GM19099 (cell line): ENCODE measurements at regions not wholly inside any gene's neighbourhood (a gene's known extent, or its start where the extent isn't known, plus 50 kb on each side); places are given as distances from the start of the nearest gene placed in this dataset.

Experiments
- POLR2A ChIP-seq: IDR thresholded peaks from 3 replicates; pipeline ENCODE4 v1.6.1; 2011; ENCODE audit warnings: low read depth; ENCODE audit not compliant: insufficient read length; ENCODE audit errors: extremely low read depth

DNA sequence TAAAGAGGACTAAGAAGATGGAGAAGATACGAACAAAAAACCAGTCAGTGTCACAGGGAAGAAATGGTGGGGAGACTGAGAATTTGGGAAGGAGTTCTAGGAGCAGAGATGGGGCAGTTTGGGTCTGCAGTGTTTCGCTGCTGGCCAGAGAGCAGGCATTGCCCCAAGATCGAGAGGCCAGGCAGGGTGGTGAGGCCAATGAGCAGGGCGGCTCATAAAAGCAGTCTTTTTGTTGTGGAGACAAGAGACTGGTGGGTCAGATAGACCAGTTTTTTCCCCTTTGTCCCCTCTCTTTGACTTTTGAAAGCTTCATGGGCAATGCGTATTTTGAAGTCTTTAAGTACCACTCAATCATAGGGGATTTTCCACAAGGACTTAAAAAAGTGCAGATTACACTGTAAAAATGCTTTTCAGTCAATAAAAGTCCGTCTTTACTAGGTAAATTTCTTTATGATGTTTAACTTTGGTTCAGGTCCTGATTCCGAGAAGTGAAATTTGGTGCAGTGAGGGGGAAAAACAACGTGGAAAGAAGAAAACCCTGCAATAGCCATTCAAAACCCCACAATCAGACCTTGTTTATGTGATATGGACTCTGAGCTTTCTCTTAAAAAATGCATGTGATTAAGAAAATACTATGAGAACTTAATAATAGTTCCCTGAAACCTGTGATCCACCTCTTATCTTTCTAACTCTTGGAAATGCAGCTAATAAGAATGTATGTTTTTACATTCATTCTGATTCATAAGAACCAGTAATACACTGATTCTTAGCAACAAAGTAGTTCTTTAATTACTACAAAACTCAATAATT is 338.9 kb downstream of the KLF5 start:
- no peak for TF ChIP-seq POLR2A

DNA sequence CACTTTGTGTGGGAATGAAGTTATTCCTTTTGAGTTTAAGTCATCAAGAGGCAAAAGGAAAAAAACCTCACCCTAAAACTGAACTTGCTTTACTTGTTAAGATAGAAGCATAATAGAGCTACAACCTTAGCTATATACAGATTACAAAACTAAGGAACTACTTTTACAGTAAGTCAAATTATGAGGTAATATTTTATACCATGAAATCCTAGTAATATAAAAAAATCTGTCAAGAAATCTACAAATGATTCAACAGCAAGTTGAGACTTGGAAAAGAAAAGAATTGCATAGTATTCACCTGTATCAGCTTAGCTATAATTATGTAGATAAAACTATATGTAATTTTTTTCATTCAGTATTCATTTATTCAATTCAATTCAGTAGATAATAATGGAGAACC is 335.3 kb downstream of the KLF5 start:
- TF ChIP-seq POLR2A, result no peak

DNA sequence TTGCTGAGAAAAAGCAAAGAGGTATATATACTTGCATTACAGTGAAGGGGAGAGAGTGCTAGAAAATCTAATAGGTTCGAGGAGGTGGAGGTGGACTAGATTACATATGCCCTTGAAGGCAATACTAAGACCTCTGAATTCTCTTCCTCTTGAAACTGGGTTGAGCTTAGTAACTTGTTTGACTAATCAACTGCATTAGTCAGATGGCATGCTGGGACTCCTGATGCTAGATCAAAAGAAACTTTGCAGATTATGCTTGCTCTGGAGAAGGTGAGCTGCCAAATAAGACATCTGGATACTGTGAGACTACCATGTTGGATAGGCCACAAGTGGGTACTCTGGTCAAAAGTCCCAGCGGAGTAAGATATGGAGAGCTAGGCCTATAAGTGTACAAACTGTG is 331.3 kb downstream of the KLF5 start:
- TF ChIP-seq POLR2A, result no peak

DNA sequence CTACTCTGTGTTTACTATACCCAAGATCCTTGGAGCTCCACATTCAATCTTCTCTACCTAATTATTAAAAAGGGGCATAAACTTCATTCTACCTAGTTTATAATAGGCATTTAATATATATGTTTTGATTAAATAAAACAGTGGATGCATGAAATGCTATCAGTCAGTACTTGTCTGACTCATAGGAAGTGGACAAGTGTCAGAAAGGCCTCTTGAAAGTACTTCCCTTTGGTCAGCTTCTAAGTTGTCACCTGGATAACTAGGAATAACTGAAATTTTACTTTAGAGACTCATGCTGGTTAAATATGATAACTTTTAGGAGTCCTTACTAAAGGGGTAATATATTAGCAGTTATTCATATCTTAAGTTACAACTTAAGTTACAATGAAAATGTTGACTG is 329.8 kb downstream of the KLF5 start:
- TF ChIP-seq POLR2A, result no peak

DNA sequence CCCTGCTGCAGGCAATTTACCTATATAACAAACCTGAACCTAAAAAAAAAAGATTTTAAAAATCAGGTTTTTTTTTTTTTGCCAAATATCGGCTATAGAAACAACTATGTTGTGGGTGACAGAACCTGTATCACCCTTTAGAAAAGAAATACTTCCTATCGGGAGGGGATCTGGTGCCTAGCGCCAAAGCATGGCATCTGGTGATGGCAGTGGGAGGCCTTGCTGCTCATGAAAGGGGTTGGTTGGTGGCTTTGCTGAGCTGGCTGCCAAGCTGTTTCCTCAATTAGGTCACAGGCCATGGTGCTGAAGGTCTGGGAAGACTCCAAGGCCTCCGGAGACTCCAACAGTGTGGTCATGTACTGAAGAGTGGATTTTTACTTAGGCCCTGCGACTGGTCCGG is 328.5 kb downstream of the KLF5 start:
- TF ChIP-seq POLR2A, result no peak

DNA sequence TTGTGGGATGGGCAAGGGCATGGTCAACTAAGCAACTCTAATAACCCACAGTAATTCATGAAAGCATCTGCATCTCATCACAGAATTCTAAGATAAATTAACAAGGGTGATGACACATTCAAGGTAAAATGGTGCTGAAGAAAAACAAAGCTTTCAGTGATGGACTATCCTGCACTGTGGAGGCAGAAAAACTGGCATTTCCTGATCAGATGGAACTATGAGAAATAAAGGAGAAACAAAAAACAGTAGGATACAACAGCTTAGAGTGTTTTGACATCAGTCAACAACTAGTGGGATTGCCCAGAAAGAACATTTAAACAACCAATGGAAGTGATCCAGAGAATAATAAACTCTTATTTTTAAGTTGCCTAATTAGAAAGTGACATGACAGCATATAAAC is 327.0 kb downstream of the KLF5 start:
- TF ChIP-seq POLR2A, result no peak

DNA sequence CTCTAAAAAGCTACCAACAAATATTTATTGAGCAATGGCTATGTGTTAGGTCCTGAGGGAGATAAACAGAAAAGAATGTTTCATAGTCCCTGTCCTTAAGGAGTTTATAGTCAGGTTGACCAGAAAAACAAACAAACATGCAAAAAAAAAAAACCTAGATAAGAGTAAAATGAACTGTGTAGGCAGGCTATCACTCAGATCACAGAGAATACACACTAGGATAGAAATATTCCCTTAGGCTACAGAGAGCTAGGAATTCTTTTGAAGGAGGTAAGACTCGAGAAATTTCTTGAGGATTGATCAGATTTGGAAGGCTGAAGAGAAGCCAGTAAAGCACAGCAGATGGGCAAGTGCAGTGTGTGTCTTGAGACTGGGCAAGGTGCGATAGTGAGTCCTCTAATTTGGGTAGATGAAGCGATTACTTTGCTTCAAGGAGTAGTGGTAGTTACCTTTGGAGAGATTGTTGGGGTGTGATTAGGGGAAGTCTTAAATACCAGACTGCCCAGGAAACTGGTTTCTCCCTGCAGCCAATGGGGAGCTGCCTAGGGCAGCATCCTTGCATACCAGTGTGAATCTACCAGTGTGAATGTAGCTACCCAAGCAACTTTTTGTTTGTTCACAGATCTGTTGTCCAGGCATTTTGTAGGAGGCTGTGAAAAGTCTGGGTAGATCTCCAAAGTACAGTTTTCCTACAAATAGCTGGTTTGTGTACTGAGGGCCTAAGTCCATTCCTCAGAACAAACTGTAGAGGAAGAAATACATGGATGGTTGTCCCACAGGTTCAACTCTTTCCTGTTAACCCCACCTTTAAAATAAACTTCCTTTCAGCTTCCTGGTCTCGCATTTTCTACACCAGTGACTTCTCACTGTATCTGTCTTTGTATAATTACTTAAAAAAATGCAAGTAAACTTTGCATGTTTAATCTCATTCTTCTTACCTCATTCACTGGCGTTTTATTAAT is 314.1 kb downstream of the KLF5 start:
- no peak for TF ChIP-seq POLR2A

DNA sequence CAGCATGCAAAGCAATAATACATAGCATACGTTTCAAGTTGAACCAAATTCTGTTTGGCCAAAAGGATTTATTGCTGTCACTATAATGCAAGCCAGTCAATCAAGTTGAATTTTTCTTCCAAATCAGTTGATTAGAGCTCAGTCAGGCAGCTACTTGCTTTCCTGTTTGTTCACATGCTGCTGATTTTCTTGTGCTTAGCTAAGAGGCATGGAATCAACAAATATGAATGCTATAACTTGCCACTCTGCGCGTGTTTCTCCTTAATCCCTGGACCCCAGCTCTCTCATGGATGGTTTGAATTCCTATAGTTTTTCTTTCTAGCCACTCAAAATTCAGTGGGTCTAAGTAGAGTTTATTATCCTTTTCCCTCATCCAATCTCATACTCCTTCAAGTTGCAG is 311.3 kb downstream of the KLF5 start:
- no peak for TF ChIP-seq POLR2A

DNA sequence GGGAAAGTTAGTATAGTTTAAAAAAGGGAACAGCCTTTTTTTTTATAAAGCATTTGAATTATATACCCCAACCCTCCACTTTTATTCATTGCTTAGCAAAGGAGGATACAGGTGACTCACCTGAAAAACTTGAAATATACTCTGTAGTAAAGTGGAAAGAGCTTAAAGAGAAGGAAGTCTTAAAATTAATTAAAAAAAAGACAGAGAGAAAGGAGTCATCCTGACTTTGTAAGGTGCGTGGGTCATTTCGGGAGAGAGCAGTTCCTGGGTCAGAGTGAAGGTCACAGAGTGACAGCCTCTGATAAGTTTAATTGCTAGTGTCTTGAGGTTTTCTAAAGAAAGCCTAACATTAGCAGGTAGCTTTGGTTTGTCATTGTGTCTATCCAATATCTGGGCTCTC is 310.3 kb downstream of the KLF5 start:
- TF ChIP-seq POLR2A, result no peak

DNA sequence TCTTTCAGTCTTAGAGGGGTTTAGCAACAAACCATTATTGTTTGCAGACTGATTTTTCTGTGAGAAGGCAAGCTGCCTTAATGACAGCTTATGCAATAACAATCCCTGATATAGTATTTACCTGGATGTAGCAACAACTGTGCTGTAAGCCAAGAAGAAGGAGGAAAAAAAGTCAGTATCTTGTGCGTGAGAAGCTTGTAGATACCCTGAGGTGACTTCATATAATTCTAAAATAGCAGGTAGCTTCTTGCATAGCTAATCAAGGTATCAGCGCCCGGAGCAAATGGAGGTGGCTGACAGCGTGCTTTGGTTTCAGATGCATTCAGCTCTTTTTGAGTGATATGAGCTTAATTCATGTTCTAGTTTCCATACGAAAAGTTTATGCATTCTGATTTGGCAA is 309.8 kb downstream of the KLF5 start:
- TF ChIP-seq POLR2A, result no peak

DNA sequence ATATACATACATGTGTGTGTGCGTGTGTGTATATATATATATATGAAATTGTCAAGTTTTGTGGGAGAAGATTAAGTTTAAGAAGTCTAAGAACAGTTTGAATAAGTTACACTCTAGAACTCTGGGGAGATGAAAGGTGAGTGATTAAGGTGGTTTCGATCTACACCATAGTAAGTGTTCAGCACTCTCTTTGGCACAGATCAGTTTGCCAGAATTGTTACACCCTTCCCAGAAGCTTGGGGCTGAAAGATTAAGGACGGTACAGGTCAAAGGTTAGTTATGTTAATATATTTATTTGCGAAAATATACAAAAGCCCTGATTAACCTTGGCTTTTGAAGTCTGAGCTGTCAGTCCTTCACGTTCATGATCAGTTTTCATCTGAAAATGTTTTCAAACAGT is 309.1 kb downstream of the KLF5 start:
- no peak for TF ChIP-seq POLR2A

DNA sequence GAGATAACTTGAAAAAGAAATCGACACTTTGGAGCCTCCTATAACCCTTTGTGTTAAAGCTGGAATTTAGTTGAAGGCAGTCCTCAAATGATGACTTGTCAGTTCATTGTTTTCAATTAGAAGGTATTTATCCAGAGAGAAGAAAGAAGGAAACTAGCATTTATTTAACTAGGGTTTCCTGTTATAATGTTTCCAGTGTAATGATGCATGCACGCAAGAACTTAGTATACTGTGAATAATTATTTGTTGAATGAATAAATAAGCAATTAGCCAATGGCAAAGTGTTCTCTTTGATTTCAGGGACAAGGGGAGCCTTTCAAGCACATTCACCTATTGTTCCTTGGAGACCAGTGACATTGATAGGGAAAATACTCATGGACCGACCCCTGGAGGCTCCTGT is 307.4 kb downstream of the KLF5 start:
- no peak for TF ChIP-seq POLR2A

DNA sequence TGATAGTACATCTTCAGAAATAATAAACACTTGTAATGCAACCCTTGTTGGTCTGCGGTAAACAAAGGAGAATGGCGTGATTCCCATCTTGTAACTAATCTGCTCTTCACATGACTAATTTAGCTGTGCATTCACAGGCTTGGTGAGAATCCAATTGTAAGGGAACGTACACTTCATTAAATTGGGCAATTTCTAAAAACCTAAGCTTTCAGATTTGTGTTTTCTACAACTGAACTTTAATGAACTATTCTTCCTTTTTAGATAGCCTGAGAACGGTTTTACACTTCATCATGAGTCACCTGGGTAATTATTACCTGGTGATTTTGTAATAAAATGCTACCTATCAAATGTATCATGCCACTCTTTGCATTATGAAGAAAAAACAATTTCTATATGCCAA is 306.9 kb downstream of the KLF5 start:
- TF ChIP-seq POLR2A, result no peak

DNA sequence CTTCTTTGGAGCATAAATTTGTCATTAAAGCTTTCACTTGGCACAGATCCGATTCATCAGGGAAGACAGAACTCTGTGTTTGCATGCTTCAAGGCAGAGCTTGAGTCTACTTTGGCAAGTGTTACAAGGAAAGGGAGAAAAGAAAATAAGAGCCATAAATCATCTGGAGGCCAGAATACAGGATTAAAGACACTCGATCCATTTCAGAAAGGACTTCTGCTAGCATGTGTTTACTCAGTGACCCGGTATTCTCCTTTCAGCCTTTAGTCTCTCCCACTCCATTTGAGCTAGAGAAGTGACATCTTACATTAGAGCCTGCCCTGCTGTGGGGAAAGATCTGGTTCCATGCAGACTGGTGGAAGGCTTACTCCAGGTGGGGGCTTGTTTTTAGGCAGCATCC is 306.4 kb downstream of the KLF5 start:
- no peak for TF ChIP-seq POLR2A

DNA sequence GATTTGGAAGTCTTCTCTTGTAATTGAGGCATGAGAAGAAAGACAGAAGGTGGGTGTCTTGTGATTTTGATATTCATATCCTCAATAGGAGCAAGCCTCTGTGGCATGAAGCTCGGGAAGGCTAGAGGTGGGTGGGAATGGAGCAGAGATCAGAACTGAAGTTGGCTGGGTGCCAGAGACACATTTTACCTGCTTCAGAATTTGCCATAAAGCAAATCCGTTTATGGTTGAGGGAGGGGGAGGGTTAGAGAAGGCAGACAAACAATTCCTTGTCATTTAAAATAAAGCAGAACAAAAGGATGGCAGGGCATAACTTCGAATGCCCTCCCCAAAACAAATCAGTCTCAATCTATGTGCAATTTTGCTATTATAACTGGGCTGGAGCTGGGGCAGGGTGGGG is 305.9 kb downstream of the KLF5 start:
- TF ChIP-seq POLR2A, result no peak

DNA sequence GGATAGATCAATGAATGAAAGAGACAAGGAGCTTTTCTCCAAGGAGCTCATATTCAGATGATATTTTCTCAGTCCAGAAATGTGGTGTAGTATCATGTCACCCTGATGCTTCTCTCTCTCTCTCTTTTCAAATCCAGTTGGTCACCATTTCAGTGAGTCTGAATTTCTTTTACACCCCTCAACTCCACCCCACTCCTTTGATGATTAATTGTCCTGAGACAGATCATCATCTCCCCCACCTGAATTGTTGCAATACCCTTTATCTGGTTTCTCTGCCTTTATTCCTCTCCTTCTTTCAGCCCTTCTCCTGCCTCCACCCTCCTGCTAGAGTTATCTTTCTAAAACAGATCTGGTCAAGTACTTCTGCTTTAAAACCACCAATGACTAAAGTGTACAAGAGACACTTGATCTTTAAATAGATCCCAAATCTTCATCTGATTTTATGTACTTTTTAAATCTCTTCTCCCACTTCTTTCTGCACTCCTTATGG is 299.8 kb downstream of the KLF5 start:
- no peak for TF ChIP-seq POLR2A
